ENCODE measurements at regions not wholly inside any gene's neighbourhood (a gene's known extent, or its start where the extent isn't known, plus 50 kb on each side); places are given as distances from the start of the nearest gene placed in this dataset.
A peak's percentile ranks its signal among the peaks of the same experiment; 100 is the strongest.
"Not testable (repeated sequence)": the region's sequence is repeated elsewhere in the genome, so short reads cannot be mapped to it uniquely, and the experiment has no call there.

GRCh38 chr10:120213283-120213682 is 243.7 kb upstream of the PLPP4 start:
- H3K27ac ChIP-seq (ENCODE audit: low read depth in 1 of 2, low read length in 2 of 2); H3K4me3 ChIP-seq (ENCODE audit: low read length in 2 of 2); H3K36me3 ChIP-seq (ENCODE audit: control insufficient read depth in 1 of 2, insufficient read depth in 2 of 2, low read length in 1 of 2); ATAC-seq (ENCODE audit: low FRiP score); intact Hi-C loops (cut with DNase I); H3K27me3 ChIP-seq (ENCODE audit: control insufficient read depth in 1 of 2, insufficient read depth in 2 of 2, low read length in 1 of 2); H3K4me1 ChIP-seq (ENCODE audit: control insufficient read depth in 1 of 2, insufficient read depth in 2 of 2, low read length in 2 of 2); DNase-seq; H3K9me3 ChIP-seq (ENCODE audit: control insufficient read depth, low read length): not testable (repeated sequence)
- 78 to 85% methylated on average over 2 of the region's 2 CpGs for WGBS, 2 donors

- ATAC-seq (ENCODE audit: low FRiP score) = peak; percentile 44
- no peak overlapping the region for H3K4me3 ChIP-seq (ENCODE audit: low read length in 2 of 2)
- no peaks in the 10 kb centered on the region for H3K4me1 ChIP-seq (ENCODE audit: control insufficient read depth in 1 of 2, insufficient read depth in 2 of 2, low read length in 2 of 2)
- intact Hi-C loops (cut with DNase I) = no loop called here
- DNase-seq = no peak
- H3K27ac ChIP-seq (ENCODE audit: low read depth in 1 of 2, low read length in 2 of 2) = no peak overlapping the region
- no peaks in the 10 kb centered on the region for H3K36me3 ChIP-seq (ENCODE audit: control insufficient read depth in 1 of 2, insufficient read depth in 2 of 2, low read length in 1 of 2)
- no peaks in the 10 kb centered on the region for H3K27me3 ChIP-seq (ENCODE audit: control insufficient read depth in 1 of 2, insufficient read depth in 2 of 2, low read length in 1 of 2)
- WGBS, 2 donors = 15 to 23% methylated on average over 3 of the region's 3 CpGs
- no peaks in the 10 kb centered on the region for H3K9me3 ChIP-seq (ENCODE audit: control insufficient read depth, low read length)
These were observed 239.3 kb upstream of the PLPP4 start for GRCh38 chr10:120217736-120218135.

- Histone ChIP-seq H3K4me3 (ENCODE audit: low read length in 2 of 2) (no peak overlapping the region), H3K36me3 (ENCODE audit: control insufficient read depth in 1 of 2, insufficient read depth in 2 of 2, low read length in 1 of 2) (no peaks in the 10 kb centered on the region), H3K27ac (ENCODE audit: low read depth in 1 of 2, low read length in 2 of 2) (no peak overlapping the region), H3K4me1 (ENCODE audit: control insufficient read depth in 1 of 2, insufficient read depth in 2 of 2, low read length in 2 of 2) (no peaks in the 10 kb centered on the region), H3K27me3 (ENCODE audit: control insufficient read depth in 1 of 2, insufficient read depth in 2 of 2, low read length in 1 of 2) (peaks cover 0 to 1% of the 10 kb centered on the region in 2 donors), H3K9me3 (ENCODE audit: control insufficient read depth, low read length) (no peaks in the 10 kb centered on the region)
- 41 to 51% methylated on average over 4 of the region's 4 CpGs for WGBS, 2 donors
- intact Hi-C loops (cut with DNase I) = no loop called here
- ATAC-seq (ENCODE audit: low FRiP score) (no peak), DNase-seq (no peak)
These were observed 235.0 kb upstream of the PLPP4 start for GRCh38 chr10:120221873-120222485.

GRCh38 chr10:120229641-120230040 is 227.4 kb upstream of the PLPP4 start:
- no peak for ATAC-seq (ENCODE audit: low FRiP score)
- 84 to 89% methylated on average over 4 of the region's 4 CpGs for WGBS, 2 donors
- H3K9me3 ChIP-seq (ENCODE audit: control insufficient read depth, low read length) = no peaks in the 10 kb centered on the region
- intact Hi-C loops (cut with DNase I) = no loop called here
- H3K36me3 ChIP-seq (ENCODE audit: control insufficient read depth in 1 of 2, insufficient read depth in 2 of 2, low read length in 1 of 2) = no peaks in the 10 kb centered on the region
- no peaks in the 10 kb centered on the region for H3K4me1 ChIP-seq (ENCODE audit: control insufficient read depth in 1 of 2, insufficient read depth in 2 of 2, low read length in 2 of 2)
- no peak for DNase-seq
- peaks cover 0 to 1% of the 10 kb centered on the region in 2 donors for H3K27me3 ChIP-seq (ENCODE audit: control insufficient read depth in 1 of 2, insufficient read depth in 2 of 2, low read length in 1 of 2)
- H3K27ac ChIP-seq (ENCODE audit: low read depth in 1 of 2, low read length in 2 of 2) = no peak overlapping the region
- no peak overlapping the region for H3K4me3 ChIP-seq (ENCODE audit: low read length in 2 of 2)

GRCh38 chr10:120239695-120240094 is 217.3 kb upstream of the PLPP4 start:
- H3K27ac ChIP-seq (ENCODE audit: low read depth in 1 of 2, low read length in 2 of 2); H3K27me3 ChIP-seq (ENCODE audit: control insufficient read depth in 1 of 2, insufficient read depth in 2 of 2, low read length in 1 of 2); intact Hi-C loops (cut with DNase I); H3K4me3 ChIP-seq (ENCODE audit: low read length in 2 of 2); H3K4me1 ChIP-seq (ENCODE audit: control insufficient read depth in 1 of 2, insufficient read depth in 2 of 2, low read length in 2 of 2); DNase-seq; H3K9me3 ChIP-seq (ENCODE audit: control insufficient read depth, low read length); H3K36me3 ChIP-seq (ENCODE audit: control insufficient read depth in 1 of 2, insufficient read depth in 2 of 2, low read length in 1 of 2); ATAC-seq (ENCODE audit: low FRiP score): not testable (repeated sequence)
- 46 to 59% methylated on average over 8 to 12 of the region's 12 CpGs for WGBS, 2 donors

- intact Hi-C loops (cut with DNase I) = no loop called here
- Histone ChIP-seq H3K4me3 (ENCODE audit: low read length in 2 of 2) (no peak overlapping the region), H3K36me3 (ENCODE audit: control insufficient read depth in 1 of 2, insufficient read depth in 2 of 2, low read length in 1 of 2) (no peaks in the 10 kb centered on the region), H3K4me1 (ENCODE audit: control insufficient read depth in 1 of 2, insufficient read depth in 2 of 2, low read length in 2 of 2) (no peaks in the 10 kb centered on the region), H3K9me3 (ENCODE audit: control insufficient read depth, low read length) (peaks cover 2% of the 10 kb centered on the region), H3K27ac (ENCODE audit: low read depth in 1 of 2, low read length in 2 of 2) (no peak overlapping the region), H3K27me3 (ENCODE audit: control insufficient read depth in 1 of 2, insufficient read depth in 2 of 2, low read length in 1 of 2) (no peaks in the 10 kb centered on the region)
- DNase-seq = no peak
- ATAC-seq (ENCODE audit: low FRiP score) = no peak
- 81 to 83% methylated on average over 13 of the region's 13 CpGs for WGBS, 2 donors
These were observed 205.1 kb upstream of the PLPP4 start for GRCh38 chr10:120251821-120252442.

GRCh38 chr10:120253131-120253530 is 203.9 kb upstream of the PLPP4 start:
- 15 to 22% methylated on average over 3 of the region's 3 CpGs for WGBS, 2 donors
- Histone ChIP-seq H3K36me3 (ENCODE audit: control insufficient read depth in 1 of 2, insufficient read depth in 2 of 2, low read length in 1 of 2) (no peaks in the 10 kb centered on the region), H3K4me3 (ENCODE audit: low read length in 2 of 2) (no peak overlapping the region), H3K4me1 (ENCODE audit: control insufficient read depth in 1 of 2, insufficient read depth in 2 of 2, low read length in 2 of 2) (no peaks in the 10 kb centered on the region), H3K27ac (ENCODE audit: low read depth in 1 of 2, low read length in 2 of 2) (no peak overlapping the region), H3K9me3 (ENCODE audit: control insufficient read depth, low read length) (peaks cover 2% of the 10 kb centered on the region), H3K27me3 (ENCODE audit: control insufficient read depth in 1 of 2, insufficient read depth in 2 of 2, low read length in 1 of 2) (no peaks in the 10 kb centered on the region)
- DNase-seq (no peak), ATAC-seq (ENCODE audit: low FRiP score) (no peak)
- intact Hi-C loops (cut with DNase I) = no loop called here

GRCh38 chr10:120260456-120260855 is 196.6 kb upstream of the PLPP4 start:
- 64 to 65% methylated on average over 4 of the region's 4 CpGs for WGBS, 2 donors
- Histone ChIP-seq H3K4me3 (ENCODE audit: low read length in 2 of 2) (no peak overlapping the region), H3K4me1 (ENCODE audit: control insufficient read depth in 1 of 2, insufficient read depth in 2 of 2, low read length in 2 of 2) (no peaks in the 10 kb centered on the region), H3K9me3 (ENCODE audit: control insufficient read depth, low read length) (no peaks in the 10 kb centered on the region), H3K36me3 (ENCODE audit: control insufficient read depth in 1 of 2, insufficient read depth in 2 of 2, low read length in 1 of 2) (no peaks in the 10 kb centered on the region), H3K27ac (ENCODE audit: low read depth in 1 of 2, low read length in 2 of 2) (no peak overlapping the region), H3K27me3 (ENCODE audit: control insufficient read depth in 1 of 2, insufficient read depth in 2 of 2, low read length in 1 of 2) (no peaks in the 10 kb centered on the region)
- ATAC-seq (ENCODE audit: low FRiP score) (no peak), DNase-seq (no peak)
- intact Hi-C loops (cut with DNase I) = no loop called here

- no peaks in the 10 kb centered on the region for H3K9me3 ChIP-seq (ENCODE audit: control insufficient read depth, low read length)
- no peak overlapping the region for H3K27ac ChIP-seq (ENCODE audit: low read depth in 1 of 2, low read length in 2 of 2)
- intact Hi-C loops (cut with DNase I) = no loop called here
- no peak for DNase-seq
- WGBS, 2 donors = 71 to 78% methylated on average over 1 of the region's 1 CpG
- no peak for ATAC-seq (ENCODE audit: low FRiP score)
- H3K27me3 ChIP-seq (ENCODE audit: control insufficient read depth in 1 of 2, insufficient read depth in 2 of 2, low read length in 1 of 2) = no peaks in the 10 kb centered on the region
- H3K4me3 ChIP-seq (ENCODE audit: low read length in 2 of 2) = no peak overlapping the region
- no peaks in the 10 kb centered on the region for H3K4me1 ChIP-seq (ENCODE audit: control insufficient read depth in 1 of 2, insufficient read depth in 2 of 2, low read length in 2 of 2)
- no peaks in the 10 kb centered on the region for H3K36me3 ChIP-seq (ENCODE audit: control insufficient read depth in 1 of 2, insufficient read depth in 2 of 2, low read length in 1 of 2)
These were observed 194.0 kb upstream of the PLPP4 start for GRCh38 chr10:120262857-120263547.

Measured in aorta (tissue), 5 donors.